Hypothalamus (tissue), 51 donors: ENCODE measurements at regions not wholly inside any gene's neighbourhood (a gene's known extent, or its start where the extent isn't known, plus 50 kb on each side); places are given as distances from the start of the nearest gene placed in this dataset.
"Not testable (repeated sequence)": the region's sequence is repeated elsewhere in the genome, so short reads cannot be mapped to it uniquely, and the experiment has no call there.

ENCODE experiments used
- DNase-seq, 51 donors: peaks; one replicate each; lab custom pipeline; 2025; lab: John Stamatoyannopoulos, UW

DNA sequence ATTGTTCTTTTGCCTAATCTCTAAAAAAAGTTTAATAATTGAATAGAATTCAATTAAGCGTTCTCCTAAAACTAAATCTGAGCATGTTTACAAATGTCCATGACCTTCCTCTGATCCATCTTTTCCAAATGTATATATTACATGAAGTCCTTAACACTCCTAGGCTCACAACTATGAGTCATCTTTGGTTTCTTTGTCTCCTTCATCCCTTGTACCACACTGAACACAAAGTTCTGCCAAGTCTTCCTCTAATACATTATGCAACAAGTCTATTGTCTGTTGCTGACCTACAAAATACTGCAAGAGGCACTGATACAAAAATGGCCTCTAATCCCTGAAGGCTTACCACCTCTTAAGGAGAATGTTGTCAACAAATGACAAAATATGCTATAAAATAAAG lies 550.2 kb downstream of the PYDC2 start:
- DNase-seq = no peak

DNA sequence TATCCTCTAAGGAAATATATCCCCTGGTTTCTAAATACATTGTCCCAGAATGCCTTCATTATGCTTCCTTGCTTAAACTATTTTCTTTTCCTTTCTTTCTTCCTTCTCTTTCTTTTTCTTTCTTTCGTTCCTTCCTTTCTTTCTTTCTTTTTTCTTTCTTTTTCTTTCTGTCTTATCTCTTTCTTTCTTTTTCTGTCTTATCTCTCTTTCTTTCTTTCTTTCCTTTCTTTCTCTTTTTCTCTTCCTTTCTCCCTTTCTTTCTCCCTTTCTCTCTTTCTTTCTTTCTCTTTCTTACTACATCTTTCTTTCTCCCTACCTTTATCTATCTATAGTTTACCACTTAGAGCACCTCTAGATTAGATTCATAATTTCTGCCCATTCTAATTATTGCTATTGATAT lies 552.1 kb downstream of the PYDC2 start:
- no peak for DNase-seq

DNA sequence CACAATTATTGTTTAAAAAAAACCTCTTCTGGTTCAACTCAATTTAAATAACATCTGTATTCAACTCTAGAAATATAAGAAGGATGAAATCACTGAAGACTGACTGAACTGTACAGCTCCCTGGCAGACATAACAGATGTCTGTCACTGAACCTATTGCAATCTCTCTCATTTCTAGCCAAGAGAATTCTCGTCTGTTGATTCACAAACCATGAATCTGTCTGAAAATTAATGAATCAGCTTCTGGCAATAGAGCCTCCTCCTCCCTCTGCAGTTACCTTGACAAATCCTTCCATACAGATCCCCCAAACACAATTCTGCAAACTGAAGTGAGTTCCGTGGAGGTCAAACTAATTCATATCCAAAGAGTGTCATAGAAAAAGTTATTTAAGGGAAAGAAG lies 561.4 kb downstream of the PYDC2 start:
- no peak for DNase-seq

DNA sequence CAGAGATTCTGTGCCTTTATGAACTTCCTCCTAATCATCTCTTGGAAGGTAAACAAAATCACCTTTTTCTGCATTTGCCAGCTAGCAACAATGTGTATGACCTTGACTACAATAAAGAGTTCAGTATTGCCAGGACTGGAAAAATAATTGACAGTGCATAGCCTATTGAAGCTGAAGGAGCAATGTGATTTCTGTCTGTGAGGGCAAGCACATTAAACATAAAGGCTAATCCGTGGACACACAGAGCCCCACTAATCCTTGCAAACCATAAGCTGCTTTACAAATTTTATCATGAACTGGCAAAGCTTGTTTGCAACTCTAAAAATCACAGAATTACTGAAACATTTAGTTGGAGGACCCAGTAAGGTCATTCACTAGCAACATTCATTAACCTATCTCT lies 563.8 kb downstream of the PYDC2 start:
- no peak for DNase-seq

DNA sequence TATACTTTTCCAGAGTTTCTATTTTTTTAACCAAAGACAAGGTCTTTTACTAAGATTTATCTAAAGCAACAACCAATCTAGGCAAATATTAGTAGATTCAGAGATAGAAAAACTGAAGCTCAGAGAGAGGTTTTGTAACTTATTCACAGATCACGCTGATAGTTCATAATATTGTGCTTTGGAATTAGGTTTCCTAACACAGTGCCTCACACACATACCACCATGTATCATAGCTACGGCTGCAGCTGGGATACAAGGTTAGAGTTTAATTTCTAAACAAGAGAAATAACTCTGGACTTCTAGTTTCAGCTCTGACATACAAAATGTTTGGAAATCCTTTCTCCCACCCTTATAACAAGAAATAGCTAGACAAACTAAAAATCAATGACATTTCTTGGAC lies 565.7 kb downstream of the PYDC2 start:
- DNase-seq = no peak

DNA sequence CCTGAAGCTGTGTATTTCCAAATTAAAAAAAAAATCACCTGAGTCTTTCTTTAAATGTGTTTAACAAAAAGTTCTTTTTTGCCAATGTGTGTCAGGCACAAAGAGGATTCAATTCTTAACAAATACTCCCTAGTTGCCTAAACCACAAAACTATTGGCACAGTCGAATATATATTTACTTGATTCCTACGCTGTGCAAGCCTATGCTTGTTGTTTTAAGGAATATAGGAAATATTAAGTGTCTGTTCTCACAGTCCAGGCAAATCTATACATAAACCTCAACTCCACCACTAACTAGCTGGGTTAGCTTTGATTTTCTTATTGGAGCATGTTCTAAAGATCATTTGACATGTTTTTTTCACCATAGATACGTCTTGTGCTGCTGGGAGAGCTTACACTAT lies 571.0 kb downstream of the PYDC2 start:
- DNase-seq = no peak

DNA sequence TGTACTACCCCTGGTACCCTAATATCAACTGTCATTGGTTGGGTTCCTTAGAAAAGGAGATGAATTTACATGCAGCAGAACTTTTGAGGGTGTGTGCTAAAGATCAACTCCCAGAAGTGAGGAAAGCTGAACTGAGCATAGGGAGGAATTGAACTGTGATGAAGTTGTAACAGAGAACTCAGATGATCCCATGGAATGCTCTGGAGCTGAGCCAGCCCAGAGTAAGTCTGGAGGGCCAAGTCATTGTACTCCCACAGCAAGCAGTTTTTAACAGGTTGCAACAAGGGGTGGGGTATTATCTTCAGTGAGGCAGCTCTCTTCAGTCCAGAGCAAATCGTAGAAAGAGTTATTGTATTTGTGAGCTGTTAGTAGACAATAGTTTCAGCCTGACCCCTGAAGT lies 572.3 kb downstream of the PYDC2 start:
- no peak for DNase-seq

DNA sequence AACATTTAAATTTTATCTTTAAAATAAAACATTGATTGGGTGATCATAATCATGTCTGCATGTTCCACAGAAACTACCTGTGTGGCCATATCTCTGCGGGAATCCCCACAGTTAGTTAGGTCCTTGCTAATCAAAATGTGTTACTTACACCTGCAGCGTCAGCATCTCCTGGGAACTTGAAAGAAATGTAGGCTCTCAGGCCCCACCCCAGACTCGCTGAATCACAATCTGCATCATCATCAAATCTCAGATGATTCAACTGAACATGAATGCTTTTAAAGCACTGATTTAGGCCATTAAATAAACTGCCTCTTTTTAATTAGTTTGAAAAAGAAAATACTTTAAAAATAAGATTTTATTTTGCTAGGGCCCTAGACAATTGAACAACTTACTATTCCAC lies 577.8 kb downstream of the PYDC2 start:
- no peak for DNase-seq

DNA sequence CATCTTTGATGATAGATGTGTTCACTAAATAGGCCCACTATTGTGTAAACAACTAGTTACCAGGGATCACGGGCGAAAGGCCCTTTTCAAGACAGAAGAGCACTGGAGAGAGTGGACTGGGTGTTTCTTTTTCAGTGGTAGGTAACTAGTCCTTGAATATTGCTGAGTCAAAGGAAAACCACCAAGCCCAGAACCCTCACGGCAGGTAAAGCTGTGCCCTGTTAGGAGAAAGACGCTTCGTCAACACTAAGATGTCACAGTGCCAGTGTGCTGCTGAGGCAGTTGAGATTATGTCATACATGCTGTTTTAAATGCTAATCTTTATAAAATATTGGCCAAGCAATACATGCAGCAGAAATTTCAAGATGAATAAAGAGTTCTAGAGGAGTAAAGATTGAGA lies 578.6 kb downstream of the PYDC2 start:
- DNase-seq = no peak

DNA sequence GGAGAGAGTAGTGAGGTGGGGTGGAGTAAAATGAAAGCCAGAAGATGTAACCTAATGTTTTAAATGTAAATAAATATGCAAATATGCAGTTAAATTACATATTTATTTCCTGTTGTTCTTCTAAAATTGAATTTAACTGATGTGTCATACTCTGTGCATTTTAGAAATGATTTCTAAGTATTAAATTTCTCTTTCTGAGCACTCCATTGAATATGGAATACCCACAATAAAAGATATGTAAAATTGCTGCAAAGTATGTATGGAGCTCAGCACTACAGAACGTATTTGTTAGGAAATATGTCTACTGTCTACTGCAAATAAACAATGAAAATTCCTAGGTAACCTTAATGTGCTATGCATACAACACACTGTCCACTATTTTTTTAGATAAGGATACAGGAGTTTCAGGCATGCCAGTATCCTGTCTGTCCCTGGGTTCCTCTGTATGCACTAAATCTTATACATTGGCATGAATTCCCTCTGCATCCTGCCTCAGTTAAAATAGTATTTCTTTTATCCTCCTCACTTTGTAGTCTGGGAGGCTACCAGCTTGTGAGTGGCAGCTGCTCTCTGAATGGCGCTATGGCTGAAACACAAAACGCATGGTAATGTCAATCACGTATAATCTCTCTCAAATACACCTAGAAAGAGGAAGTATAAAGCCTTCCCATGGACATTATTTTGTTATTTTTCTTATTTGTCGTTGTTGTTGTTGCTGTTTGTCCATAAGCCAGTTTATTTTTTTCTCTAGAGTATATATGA lies 579.5 kb downstream of the PYDC2 start:
- DNase-seq = no peak

DNA sequence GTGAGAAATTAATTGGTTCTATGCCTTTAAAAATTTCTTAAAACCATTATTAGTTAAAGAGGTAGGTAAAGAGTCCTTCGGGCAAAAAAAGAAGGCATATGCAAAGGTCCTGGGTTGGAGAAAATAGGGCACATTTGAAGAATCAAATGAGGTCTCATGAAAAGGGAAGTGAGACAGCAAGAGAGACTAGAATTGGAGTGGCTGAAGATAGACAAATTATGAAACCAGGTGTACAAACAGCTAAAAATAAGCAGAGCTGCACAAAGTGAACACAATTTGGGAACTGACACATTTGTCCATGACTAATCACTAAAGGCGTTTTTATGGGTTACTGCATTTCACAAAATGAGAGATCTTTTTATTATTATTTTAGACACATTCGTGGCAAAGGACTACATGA lies 581.2 kb downstream of the PYDC2 start:
- DNase-seq = no peak

DNA sequence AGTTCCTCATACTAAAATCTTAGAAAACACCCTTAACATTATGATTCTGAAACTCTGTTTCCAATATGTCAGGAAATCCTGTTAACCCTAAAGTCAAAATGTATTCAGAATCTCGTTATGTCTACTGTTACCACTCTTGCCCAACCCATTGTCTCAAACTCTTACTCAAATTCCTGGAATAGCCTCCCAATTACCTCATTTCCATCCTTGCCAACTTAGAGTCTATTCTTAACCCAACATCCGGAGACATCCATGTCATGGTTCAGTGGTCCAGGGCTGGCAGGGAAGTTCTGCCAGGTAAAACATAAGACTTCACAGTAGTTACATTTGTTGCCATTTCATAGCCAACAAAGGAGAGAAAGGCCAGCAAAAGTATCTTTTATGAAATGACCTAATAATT lies 593.9 kb downstream of the PYDC2 start:
- DNase-seq = no peak

DNA sequence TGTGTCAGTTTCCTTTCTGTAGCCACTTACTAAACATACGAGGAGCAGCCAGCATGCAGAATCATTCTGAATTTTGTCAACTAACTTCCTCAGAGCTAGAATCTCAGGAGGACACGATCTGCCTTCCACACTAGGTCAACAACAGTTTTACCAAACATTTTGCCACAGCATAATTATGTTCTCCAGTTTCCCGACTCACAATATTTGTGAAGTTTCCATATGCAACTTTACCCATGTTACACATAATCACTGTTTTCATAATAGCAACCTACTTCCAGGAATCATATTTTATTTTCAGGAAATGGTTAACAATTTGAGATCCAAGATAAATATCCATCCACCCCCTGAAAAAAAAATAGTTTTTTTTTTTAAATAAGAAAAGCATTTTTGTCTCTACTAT lies 595.0 kb downstream of the PYDC2 start:
- DNase-seq = no peak

DNA sequence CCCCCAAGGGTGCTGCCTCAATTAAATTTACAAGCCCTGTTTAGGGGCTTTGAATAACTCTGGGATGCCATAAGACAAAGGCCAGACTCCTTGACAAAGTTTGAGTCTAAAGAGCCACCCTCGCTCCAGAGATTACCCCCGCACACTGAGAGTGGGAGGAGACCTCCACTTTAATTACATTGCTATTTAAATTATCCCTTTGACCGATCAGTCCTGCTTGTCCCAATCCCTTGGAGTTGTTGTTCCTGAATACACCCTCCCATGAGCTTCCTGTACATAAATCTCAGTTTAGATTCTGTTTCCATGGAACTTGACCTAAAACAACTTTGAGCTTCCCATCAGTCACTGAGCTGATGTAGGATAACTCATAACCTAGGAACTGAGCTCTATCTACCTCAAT lies 596.3 kb downstream of the PYDC2 start:
- DNase-seq = no peak

DNA sequence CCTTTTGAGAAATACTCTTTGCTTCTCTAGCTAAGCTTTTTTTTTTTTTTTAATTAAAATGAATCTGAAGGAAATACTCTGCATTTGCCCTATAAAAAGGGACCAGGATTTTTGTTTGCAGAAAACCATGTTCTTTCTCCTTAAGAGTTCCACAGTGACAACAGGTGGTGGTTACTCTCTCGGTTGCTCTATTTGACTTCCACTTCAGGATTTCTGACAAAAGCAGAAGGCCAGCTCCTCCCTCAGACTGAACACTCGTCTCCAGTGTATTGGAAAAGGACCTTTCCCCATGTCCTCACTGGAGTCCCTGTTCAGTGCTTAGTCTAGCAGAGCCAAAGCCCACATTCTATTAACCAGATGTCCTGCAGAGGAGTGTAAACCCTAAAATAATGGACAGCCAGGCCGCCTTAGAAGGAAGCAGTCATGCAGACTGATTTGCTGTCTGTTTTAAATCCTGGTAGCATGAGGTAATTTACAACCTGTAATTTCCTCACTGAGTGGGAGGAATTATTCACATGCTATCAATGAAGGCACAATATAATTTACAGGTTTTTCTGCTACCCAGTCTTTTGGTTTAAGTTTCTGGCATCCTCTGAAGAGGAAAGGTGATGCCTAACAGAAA lies 599.3 kb downstream of the PYDC2 start:
- DNase-seq = no peak

DNA sequence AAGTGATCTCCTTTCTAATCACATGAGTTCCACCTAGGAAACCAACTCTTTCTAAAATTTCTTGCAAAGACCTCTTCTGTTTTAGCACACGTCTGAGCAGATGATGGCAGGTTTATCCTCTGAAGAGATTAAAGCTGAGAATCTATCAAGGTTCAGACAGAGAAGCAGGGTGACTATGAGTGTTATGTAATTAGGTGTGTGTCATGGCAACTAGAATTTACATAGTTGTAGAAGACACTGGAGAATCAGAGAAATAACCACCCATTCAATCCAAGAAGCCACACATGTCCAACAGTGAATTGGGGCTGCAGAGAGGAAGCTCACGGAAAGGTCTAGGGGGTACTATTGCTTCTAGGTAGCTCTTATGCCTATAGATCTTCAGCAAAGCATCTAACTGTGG lies 600.5 kb downstream of the PYDC2 start:
- DNase-seq = no peak

DNA sequence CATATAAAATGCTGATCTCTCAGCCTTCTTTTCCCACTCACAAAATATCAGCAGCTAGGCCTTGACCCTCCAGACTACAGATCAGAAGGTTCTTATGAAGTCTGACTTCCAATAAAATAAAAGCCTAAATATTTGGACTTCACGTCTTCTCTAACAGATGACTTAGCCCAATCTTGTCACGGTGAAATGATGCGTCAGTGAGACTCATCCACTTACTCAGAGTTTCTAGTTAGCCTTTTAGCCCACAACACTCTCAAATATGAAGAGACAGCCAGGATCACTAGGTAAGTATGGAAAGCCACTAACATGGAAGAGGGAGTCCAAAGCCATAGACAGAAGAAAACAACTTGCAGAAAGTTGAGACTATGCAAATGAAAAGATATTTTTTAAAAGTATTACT lies 601.2 kb downstream of the PYDC2 start:
- no peak for DNase-seq

DNA sequence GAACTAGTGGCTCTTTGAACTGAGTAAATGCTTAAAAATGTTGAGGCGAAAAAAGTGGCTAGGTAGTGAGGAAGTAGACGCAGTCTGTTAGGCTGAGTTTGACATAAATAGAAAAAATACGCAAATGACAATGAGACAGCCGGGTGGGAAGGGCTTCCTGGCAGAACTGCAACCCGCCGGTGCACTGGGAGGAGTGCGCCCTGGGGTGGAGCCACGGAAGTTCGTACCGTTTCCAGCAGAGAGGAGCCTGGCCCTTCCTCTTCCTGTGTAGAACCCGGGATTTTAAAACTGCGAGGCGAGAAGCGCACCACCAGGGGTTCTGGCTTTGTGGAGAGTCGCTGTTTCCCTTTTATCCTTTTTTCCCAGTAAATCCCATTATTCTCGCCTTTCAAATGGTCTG lies 602.6 kb downstream of the PYDC2 start:
- peak in 1 of 51 donors; percentile 0 for DNase-seq

DNA sequence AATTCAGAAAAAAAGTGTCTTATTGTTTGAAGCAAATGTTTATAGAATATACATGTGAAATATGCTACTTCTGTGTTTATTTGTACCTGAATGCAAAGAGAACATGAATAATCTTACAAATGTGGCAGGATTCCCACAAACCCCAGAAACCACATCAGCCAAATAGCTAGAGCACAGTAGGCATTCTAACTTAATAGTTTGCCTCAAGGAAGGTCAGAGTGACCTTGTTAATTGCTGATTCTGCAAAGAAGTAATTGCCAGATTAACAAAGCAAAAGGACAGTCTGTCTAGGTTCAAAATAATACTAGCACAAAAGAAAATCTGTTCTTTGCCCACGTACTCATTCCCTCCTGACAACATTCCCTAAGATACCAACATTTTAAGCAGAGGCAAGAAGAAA lies 604.0 kb downstream of the PYDC2 start:
- no peak for DNase-seq

DNA sequence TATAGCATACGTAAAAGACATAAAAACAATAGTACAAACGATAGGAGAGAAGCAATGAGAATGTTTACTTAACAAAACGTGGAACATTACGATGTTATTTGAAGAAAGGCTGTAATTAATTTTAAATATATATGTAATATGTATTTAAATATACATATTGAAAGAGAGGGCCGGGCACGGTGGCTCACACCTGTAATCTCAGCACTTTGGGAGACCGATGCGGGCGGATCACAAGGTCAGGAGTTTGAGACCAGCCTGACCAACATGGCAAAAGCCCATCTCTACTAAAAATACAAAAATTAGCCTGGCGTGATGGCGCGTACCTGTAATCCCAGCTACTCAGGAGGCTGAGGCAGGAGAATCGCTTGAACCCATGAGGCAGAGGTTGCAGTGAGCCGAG lies 605.3 kb downstream of the PYDC2 start:
- DNase-seq = not testable (repeated sequence)

DNA sequence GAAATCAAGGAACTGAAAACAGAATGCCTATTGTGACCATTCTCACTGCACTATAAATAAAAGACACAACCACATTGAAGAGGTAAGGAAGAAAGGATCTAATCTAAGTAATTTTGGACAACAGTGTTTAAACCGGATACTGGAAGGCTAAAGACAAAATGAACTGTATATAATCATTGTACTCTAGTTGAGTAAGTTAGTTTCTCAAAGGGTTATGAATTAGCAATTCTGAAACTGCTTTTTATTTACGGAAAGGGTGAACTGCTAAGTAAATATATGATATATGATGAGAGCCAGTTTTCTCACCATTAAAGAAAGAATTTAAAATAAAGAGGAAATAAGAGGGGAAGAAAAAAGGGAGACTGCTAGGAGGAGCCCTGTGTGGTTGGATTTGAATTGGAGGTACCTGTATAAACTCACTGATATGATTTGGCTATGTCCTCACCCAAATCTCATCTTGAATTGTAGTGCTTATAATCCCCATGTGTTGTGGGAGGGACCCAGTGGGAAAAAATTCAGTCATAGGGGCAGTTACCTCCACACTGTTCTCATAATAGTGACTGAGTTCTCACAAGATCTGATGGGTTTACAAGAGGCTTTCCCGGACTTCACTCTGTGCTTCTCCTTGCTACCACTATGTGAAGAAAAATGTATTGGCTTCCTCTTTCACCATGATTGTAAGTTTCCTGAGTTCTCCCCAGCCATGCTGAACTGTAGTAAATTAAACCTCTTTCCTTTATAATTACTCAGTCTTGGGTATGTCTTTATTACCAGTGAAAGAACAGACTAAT lies 607.7 kb downstream of the PYDC2 start:
- no peak for DNase-seq
